ENCODE measurements at regions not wholly inside any gene's neighbourhood (a gene's known extent, or its start where the extent isn't known, plus 50 kb on each side); places are given as distances from the start of the nearest gene placed in this dataset.
A peak's percentile ranks its signal among the peaks of the same experiment; 100 is the strongest.

- ATAC-seq = no peak
- no peak for DNase-seq (ENCODE audit: low spot score in 2 of 2)
- no peaks in the 10 kb centered on the region for H3K9me3 Mint-ChIP-seq
- no peak overlapping the region for H3K27ac Mint-ChIP-seq
- peaks cover 13% of the 10 kb centered on the region for H3K4me1 Mint-ChIP-seq
- peaks cover 6% of the 10 kb centered on the region for H3K36me3 Mint-ChIP-seq
- H3K4me3 Mint-ChIP-seq = no peak overlapping the region
Observed at GRCh38 chr10:46231087-46231486, 55.7 kb upstream of the ANTXRL start.

- no peaks in the 10 kb centered on the region for H3K9me3 Mint-ChIP-seq
- DNase-seq (ENCODE audit: low spot score in 2 of 2) = no peak
- no peak overlapping the region for H3K4me3 Mint-ChIP-seq
- peaks cover 22% of the 10 kb centered on the region for H3K4me1 Mint-ChIP-seq
- H3K36me3 Mint-ChIP-seq = peaks cover 6% of the 10 kb centered on the region
- ATAC-seq = no peak
- H3K27ac Mint-ChIP-seq = no peak overlapping the region
Observed at GRCh38 chr10:46232084-46232483, 54.7 kb upstream of the ANTXRL start.

GRCh38 chr10:46232666-46233065 is 54.1 kb upstream of the ANTXRL start:
- no peak for ATAC-seq
- Mint-ChIP-seq H3K9me3 (no peaks in the 10 kb centered on the region), H3K36me3 (peaks cover 6% of the 10 kb centered on the region), H3K27ac (no peak overlapping the region), H3K4me3 (no peak overlapping the region), H3K4me1 (peaks cover 27% of the 10 kb centered on the region)
- DNase-seq (ENCODE audit: low spot score in 2 of 2) = no peak

- H3K4me3 Mint-ChIP-seq = no peak overlapping the region
- H3K36me3 Mint-ChIP-seq = peaks cover 6% of the 10 kb centered on the region
- no peak overlapping the region for H3K27ac Mint-ChIP-seq
- no peaks in the 10 kb centered on the region for H3K9me3 Mint-ChIP-seq
- ATAC-seq (no peak), DNase-seq (ENCODE audit: low spot score in 2 of 2) (no peak)
- H3K4me1 Mint-ChIP-seq = peaks cover 27% of the 10 kb centered on the region
Observed at GRCh38 chr10:46233181-46233580, 53.6 kb upstream of the ANTXRL start.

GRCh38 chr10:46234026-46234425 is 52.8 kb upstream of the ANTXRL start:
- Mint-ChIP-seq H3K27ac (no peak overlapping the region), H3K4me3 (no peak overlapping the region), H3K9me3 (no peaks in the 10 kb centered on the region), H3K4me1 (peaks cover 19% of the 10 kb centered on the region), H3K36me3 (peaks cover 6% of the 10 kb centered on the region)
- ATAC-seq = no peak
- DNase-seq (ENCODE audit: low spot score in 2 of 2) = no peak

GRCh38 chr10:46234431-46235060 is 52.3 kb upstream of the ANTXRL start:
- Mint-ChIP-seq H3K4me1 (peaks cover 20% of the 10 kb centered on the region), H3K4me3 (no peak overlapping the region), H3K36me3 (peaks cover 6% of the 10 kb centered on the region), H3K9me3 (no peaks in the 10 kb centered on the region), H3K27ac (peak overlapping the region; percentile 67)
- DNase-seq (ENCODE audit: low spot score in 2 of 2) (peak in 1 of 2 donors; percentile 41), ATAC-seq (no peak)

GRCh38 chr10:46235705-46236545 is 50.9 kb upstream of the ANTXRL start:
- DNase-seq (ENCODE audit: low spot score in 2 of 2) = peak in 1 of 2 donors; percentile 36
- Mint-ChIP-seq H3K27ac (peak overlapping the region; percentile 60), H3K9me3 (no peaks in the 10 kb centered on the region), H3K4me1 (peaks cover 30% of the 10 kb centered on the region), H3K4me3 (no peak overlapping the region), H3K36me3 (peaks cover 6% of the 10 kb centered on the region)
- no peak for ATAC-seq

- ATAC-seq (no peak), DNase-seq (ENCODE audit: low spot score in 2 of 2) (peak in 1 of 2 donors; percentile 40)
- Mint-ChIP-seq H3K4me1 (peaks cover 36% of the 10 kb centered on the region), H3K9me3 (no peaks in the 10 kb centered on the region), H3K36me3 (peaks cover 10% of the 10 kb centered on the region), H3K4me3 (no peak overlapping the region), H3K27ac (peak overlapping the region; percentile 60)
Observed at GRCh38 chr10:46236546-46236887, 50.3 kb upstream of the ANTXRL start.

- peaks cover under 1% of the 10 kb centered on the region for H3K9me3 Mint-ChIP-seq
- peaks cover 36% of the 10 kb centered on the region for H3K4me1 Mint-ChIP-seq
- no peak for ATAC-seq
- peak overlapping the region; percentile 60 for H3K27ac Mint-ChIP-seq
- H3K4me3 Mint-ChIP-seq = no peak overlapping the region
- no peak for DNase-seq (ENCODE audit: low spot score in 2 of 2)
- peaks cover 10% of the 10 kb centered on the region for H3K36me3 Mint-ChIP-seq
Observed at GRCh38 chr10:46236941-46237681, 49.7 kb upstream of the ANTXRL start.
